CD4-positive, alpha-beta T cell treated with Interleukin-15 for 4 hours (primary cell): ENCODE measurements at regions not wholly inside any gene's neighbourhood (a gene's known extent, or its start where the extent isn't known, plus 50 kb on each side); places are given as distances from the start of the nearest gene placed in this dataset.
A peak's percentile ranks its signal among the peaks of the same experiment; 100 is the strongest.

Experiments used
- DNase-seq: peaks from one replicate; pipeline ENCODE4 v3.0.0-alpha.2; 2020; ENCODE audit warnings: low spot score

- no peak for DNase-seq
These were observed 55.0 kb downstream of the RPL37A start for GRCh38 chr2:216553482-216554240.

DNA sequence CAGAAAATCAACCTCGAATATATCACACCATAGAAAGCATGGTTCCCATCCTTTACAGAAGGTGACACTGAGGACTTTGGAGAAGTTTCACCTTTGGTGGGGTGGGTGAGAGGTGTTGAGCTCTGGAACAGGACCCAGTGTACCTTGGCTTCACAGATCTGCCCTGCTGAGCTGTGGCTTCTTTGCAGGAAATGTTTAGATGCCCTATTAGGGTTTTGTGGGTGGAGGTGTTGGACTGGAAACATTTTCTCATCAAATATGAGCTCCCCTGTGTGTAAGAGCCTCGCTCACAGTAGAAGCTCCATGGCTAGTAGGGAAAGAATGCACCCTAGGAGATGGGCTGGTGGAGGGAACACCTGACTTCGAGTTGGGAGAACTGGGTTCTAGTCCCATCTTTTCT lies 55.6 kb downstream of the RPL37A start:
- peak; percentile 2 for DNase-seq

GRCh38 chr2:216554755-216555154 lies 56.1 kb downstream of the RPL37A start:
- DNase-seq, result no peak

GRCh38 chr2:216555274-216555673 lies 56.6 kb downstream of the RPL37A start:
- no peak for DNase-seq

GRCh38 chr2:216556202-216556601 lies 57.6 kb downstream of the RPL37A start:
- no peak for DNase-seq

DNA sequence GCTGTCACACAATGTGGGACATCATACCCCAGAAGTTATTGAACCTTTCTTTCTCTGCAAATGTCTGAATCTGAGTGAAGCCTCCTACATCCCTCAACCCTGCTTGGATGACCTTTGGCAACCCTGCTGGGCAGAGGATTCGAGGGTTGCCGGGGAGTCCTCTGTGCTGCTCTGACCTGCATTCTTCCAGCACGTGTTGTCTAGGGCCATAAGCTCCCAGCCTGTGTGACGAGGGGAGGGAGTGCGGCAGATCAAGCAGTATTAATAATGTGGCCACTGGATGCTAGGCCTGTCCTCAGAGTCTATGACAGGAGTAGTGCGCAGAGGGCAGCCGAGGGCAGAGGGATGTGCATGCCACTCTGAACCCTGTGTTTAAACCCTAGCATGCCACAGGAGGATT lies 58.8 kb downstream of the RPL37A start:
- no peak for DNase-seq

GRCh38 chr2:216557820-216558219 lies 59.2 kb downstream of the RPL37A start:
- no peak for DNase-seq

- DNase-seq, result no peak
These were observed 61.0 kb downstream of the RPL37A start for GRCh38 chr2:216559625-216560156.

GRCh38 chr2:216560838-216561270 lies 62.2 kb downstream of the RPL37A start:
- no peak for DNase-seq

DNA sequence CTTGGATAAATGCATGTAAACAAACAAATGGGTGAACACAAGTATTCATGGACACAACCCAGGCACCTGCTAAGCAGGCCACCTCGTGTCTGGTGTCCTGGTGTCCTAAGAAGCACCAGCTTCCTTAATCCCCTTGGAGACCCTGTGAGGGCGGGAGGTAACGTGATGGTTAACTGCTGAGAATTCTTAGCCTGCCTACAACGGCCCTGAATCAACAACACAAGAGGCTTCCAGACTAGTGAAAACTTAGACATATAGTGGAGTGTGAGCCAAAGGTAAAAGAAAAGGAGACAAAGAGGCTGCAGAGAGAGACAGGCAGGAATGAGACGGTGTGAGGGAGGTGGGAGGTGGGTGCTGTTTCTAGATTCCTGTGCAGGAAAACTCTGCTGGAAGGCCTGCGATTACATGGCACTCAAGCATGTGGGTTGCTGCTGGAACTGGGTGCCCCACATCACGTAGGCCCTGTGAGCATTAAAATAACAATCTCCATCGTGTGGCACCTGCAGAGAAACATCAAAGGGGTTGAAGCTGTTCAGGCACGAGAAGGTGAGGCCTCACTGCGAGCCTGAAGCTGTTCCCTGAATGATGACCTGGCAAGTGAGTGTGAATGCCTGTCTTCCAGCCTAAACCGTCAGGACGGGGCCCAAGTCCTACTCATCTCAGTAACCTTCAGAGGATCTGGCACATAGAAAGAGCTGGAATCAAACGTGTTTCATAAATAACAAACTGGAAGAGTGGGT lies 64.2 kb downstream of the RPL37A start:
- no peak for DNase-seq

DNA sequence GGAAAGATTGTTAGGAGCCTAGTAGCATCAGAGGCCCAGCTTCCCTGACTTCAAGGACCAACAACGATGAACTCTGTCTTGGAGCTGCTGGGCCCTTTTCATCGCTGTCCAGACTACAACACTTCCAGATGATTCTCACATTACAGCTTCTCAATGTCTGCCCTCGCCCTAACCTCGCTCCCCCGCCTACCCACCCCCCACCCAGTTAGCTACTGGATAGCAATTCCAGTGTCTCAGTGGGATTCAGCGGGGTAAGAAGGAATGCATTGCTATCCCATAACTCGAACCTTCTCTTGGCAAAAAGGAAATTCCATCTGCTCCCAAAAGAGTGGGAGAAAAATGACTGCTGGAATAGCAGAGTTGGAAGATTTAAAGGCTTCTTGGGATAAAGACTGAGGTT lies 65.0 kb downstream of the RPL37A start:
- DNase-seq, result no peak

DNA sequence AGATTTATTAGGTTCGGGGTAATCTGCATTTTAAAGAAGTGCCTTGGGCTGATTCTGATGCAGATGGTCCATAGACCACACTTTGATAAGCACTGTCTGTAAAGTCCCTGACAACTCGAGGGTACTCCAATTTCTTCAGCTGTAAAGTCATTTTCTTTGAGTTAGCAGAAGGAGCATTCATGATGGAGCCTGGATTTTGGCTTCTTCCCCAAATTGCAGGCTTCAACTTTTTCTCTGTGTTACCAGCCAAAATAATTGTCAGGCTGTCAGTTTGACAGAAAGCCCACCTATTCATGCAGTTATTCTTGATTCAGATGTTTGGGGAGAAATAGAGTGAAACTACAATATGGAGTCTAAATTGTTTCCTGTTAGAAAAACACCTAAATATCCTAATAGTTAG lies 66.0 kb downstream of the RPL37A start:
- DNase-seq, result no peak

- no peak for DNase-seq
These were observed 67.3 kb upstream of the IGFBP2 start for GRCh38 chr2:216565956-216566355.

- DNase-seq, result no peak
These were observed 64.6 kb upstream of the IGFBP2 start for GRCh38 chr2:216568576-216568975.

GRCh38 chr2:216569765-216570164 lies 63.5 kb upstream of the IGFBP2 start:
- no peak for DNase-seq

DNA sequence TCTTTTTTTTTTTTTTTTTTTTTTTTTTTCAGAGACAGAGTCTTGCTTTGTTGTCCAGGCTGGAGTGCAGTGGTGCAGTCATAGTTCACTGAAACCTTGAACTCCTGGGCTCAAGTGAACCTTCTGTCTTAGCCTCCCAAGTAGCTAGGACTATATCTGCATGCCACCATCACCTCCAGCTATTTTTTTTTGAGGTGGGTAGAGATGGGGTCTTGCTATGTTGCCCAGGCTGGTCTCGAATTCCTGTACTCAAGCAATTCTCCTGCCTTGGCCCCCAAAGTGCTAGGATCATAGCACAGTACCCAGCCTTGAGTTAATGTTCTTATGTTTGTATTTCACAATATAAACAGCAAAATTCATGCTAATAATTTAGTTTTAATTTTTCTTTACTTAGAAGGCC lies 62.9 kb upstream of the IGFBP2 start:
- DNase-seq, result no peak

GRCh38 chr2:216571178-216571908 lies 61.9 kb upstream of the IGFBP2 start:
- no peak for DNase-seq

- no peak for DNase-seq
These were observed 61.2 kb upstream of the IGFBP2 start for GRCh38 chr2:216571909-216572513.

DNA sequence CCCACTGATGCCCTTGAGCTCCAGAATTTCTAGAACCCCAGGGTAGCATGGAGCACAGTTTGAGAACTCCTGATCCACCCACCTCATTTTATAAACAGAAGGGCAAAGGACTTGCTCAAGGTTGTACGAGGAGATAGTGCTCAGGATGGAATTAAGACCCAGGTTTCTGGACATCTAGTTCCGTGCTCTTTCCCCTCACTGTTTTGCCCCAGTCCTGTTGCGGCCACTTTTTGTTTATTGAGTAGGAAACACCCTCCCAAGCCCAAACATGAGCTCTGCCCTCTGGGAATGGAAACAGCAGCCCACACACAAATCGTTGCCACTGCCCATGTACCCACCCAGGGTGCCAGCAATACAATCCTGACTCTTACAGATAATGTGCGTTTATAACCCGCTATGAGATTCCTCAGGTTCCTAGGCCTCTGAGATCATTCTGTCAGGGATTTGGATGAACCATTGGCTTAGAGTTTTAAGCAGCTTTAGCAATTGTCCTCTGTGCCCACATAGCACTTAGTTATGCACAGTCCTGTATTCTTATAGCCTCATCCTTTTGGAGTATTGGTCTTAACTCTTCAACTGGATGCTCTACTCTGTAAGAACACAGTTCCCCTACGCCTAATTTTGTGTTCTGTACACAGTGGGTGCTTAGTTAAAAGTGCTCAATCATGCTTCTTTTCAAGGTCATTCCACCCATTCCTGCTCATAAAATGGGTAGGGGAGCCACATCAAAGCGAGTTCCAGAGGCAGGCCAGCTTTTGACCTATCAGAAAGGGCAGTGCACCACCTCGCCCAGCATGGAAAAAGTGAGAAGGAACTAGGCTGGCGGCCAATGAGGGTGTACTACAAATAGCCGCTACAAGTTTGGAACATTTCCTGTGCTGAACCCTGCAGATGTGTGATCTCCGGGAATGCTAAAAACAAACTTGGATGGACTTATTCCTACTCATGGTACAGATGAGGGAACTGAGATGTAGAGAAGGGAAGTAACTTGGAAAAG lies 60.3 kb upstream of the IGFBP2 start:
- no peak for DNase-seq

DNA sequence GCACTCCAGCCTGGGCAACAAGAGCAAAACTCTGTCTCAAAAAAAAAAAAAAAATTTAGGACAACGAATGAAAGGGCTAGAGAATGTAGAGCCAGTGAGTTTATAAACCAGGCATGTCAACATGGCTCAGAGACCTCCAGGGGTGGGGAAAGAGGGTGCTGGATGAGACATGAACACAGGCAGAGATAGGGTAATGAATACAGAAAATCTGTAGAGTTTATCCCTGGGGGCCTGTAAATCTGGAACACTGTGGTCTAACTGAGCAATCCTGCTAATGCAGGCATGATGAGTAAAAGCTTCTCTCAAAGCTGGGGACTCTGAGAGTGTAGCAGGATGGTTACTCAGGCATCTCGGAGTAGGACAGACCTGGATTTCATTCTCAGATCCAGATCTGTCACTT lies 59.2 kb upstream of the IGFBP2 start:
- DNase-seq, result no peak

- DNase-seq, result no peak
These were observed 58.6 kb upstream of the IGFBP2 start for GRCh38 chr2:216574586-216574985.
